Testis (tissue), 2 donors: ENCODE measurements at regions not wholly inside any gene's neighbourhood (a gene's known extent, or its start where the extent isn't known, plus 50 kb on each side); places are given as distances from the start of the nearest gene placed in this dataset.

Experiments
- DNase-seq: peaks from one replicate; pipeline ENCODE4 v3.0.0-alpha.2; 2019
- H3K27ac ChIP-seq, 2 donors: fragments of 200-600 bp; sonication (generic); one replicate each; pipeline ENCODE4 v1.5.1; 2019
- H3K27me3 ChIP-seq: fragments of 200-600 bp; sonication (generic); one replicate; pipeline ENCODE4 v1.5.1; 2019
- H3K36me3 ChIP-seq: fragments of 200-600 bp; sonication (generic); one replicate; pipeline ENCODE4 v1.5.1; 2017; ENCODE audit warnings: low read depth; ENCODE audit errors: missing control alignments
- H3K4me1 ChIP-seq: fragments of 200-600 bp; sonication (generic); one replicate; pipeline ENCODE4 v1.5.1; 2019
- H3K4me3 ChIP-seq, 2 donors: fragments of 200-600 bp; sonication (generic); one replicate each; pipeline ENCODE4 v1.5.1; 2017 to 2019
- H3K9me3 ChIP-seq: fragments of 200-600 bp; sonication (generic); one replicate; pipeline ENCODE4 v1.5.1; 2017
- CTCF ChIP-seq, 3 experiments: fragments of 450-650 bp in 2 of 3; fragments of 200-600 bp in 1 of 3; sonication (generic) in 1 of 3; IDR thresholded peaks; one replicate each; pipeline ENCODE4 v1.5.1; 2016 to 2019; ENCODE audit warnings: antibody characterized with exemption in 3 of 3, mild to moderate bottlenecking in 2 of 3, moderate library complexity in 1 of 3
- POLR2A ChIP-seq: fragments of 450-650 bp; IDR thresholded peaks from one replicate; pipeline ENCODE4 v1.6.1; 2017; ENCODE audit warnings: antibody characterized with exemption, mild to moderate bottlenecking, moderate library complexity
- WGBS, 2 donors: methylation state at CpG; one replicate each; pipeline ENCODE4 v1.1.5; 2018; 5-methylcytosine and 5-hydroxymethylcytosine counted together
- intact Hi-C: fragments of 100-400 bp; cut with DNase I; formaldehyde crosslinking; loops from one replicate; pipeline ENCODE4 v1.15.1; 2023; ENCODE audit warnings: low total_unique reads

GRCh38 chr17:77585142-77585860, 373.2 kb upstream of the TNRC6C start:
- intact Hi-C loops = no loop called here
- DNase-seq = no peak
- Histone ChIP-seq H3K27ac (no peak overlapping the region), H3K4me1 (no peaks in the 10 kb centered on the region), H3K27me3 (no peaks in the 10 kb centered on the region), H3K4me3 (no peak overlapping the region), H3K9me3 (no peaks in the 10 kb centered on the region), H3K36me3 (no peaks in the 10 kb centered on the region)
- no peak for TF ChIP-seq POLR2A
- TF ChIP-seq CTCF (IDR thresholded peaks at IDR 0.05) = no peak
- WGBS, 2 donors = 77 to 94% methylated on average over 9 of the region's 9 CpGs

GRCh38 chr17:77590951-77591735, 367.4 kb upstream of the TNRC6C start:
- Histone ChIP-seq H3K36me3 (no peaks in the 10 kb centered on the region), H3K27me3 (no peaks in the 10 kb centered on the region), H3K9me3 (no peaks in the 10 kb centered on the region), H3K27ac (no peak overlapping the region), H3K4me1 (peaks cover 3% of the 10 kb centered on the region), H3K4me3 (no peak overlapping the region)
- no peak for DNase-seq
- intact Hi-C loops = no loop called here
- WGBS, 2 donors = 68 to 82% methylated on average over 14 to 16 of the region's 16 CpGs
- no peak for TF ChIP-seq CTCF (IDR thresholded peaks at IDR 0.05)
- no peak for TF ChIP-seq POLR2A

GRCh38 chr17:77592106-77592865, 366.2 kb upstream of the TNRC6C start:
- peaks cover 13% of the 10 kb centered on the region for H3K4me1 ChIP-seq
- intact Hi-C loops = no loop called here
- no peak overlapping the region for H3K27ac ChIP-seq
- H3K36me3 ChIP-seq = no peaks in the 10 kb centered on the region
- WGBS, 2 donors = 67 to 77% methylated on average over 13 of the region's 13 CpGs
- H3K4me3 ChIP-seq = no peak overlapping the region
- TF ChIP-seq CTCF (IDR thresholded peaks at IDR 0.05) = no peak
- TF ChIP-seq POLR2A = no peak
- H3K9me3 ChIP-seq = no peaks in the 10 kb centered on the region
- no peaks in the 10 kb centered on the region for H3K27me3 ChIP-seq
- no peak for DNase-seq

- H3K27ac ChIP-seq = no peak overlapping the region
- H3K4me3 ChIP-seq = no peak overlapping the region
- intact Hi-C loops = no loop called here
- no peaks in the 10 kb centered on the region for H3K9me3 ChIP-seq
- H3K4me1 ChIP-seq = peaks cover 15% of the 10 kb centered on the region
- TF ChIP-seq POLR2A = no peak
- no peak for TF ChIP-seq CTCF (IDR thresholded peaks at IDR 0.05)
- H3K36me3 ChIP-seq = no peaks in the 10 kb centered on the region
- WGBS, 2 donors = 83 to 87% methylated on average over 5 of the region's 5 CpGs
- H3K27me3 ChIP-seq = no peaks in the 10 kb centered on the region
- DNase-seq = no peak
Measured at GRCh38 chr17:77593081-77593480, 365.4 kb upstream of the TNRC6C start.
